ENCODE measurements at regions not wholly inside any gene's neighbourhood (a gene's known extent, or its start where the extent isn't known, plus 50 kb on each side); places are given as distances from the start of the nearest gene placed in this dataset.
"Not testable (repeated sequence)": the region's sequence is repeated elsewhere in the genome, so short reads cannot be mapped to it uniquely, and the experiment has no call there.

DNA sequence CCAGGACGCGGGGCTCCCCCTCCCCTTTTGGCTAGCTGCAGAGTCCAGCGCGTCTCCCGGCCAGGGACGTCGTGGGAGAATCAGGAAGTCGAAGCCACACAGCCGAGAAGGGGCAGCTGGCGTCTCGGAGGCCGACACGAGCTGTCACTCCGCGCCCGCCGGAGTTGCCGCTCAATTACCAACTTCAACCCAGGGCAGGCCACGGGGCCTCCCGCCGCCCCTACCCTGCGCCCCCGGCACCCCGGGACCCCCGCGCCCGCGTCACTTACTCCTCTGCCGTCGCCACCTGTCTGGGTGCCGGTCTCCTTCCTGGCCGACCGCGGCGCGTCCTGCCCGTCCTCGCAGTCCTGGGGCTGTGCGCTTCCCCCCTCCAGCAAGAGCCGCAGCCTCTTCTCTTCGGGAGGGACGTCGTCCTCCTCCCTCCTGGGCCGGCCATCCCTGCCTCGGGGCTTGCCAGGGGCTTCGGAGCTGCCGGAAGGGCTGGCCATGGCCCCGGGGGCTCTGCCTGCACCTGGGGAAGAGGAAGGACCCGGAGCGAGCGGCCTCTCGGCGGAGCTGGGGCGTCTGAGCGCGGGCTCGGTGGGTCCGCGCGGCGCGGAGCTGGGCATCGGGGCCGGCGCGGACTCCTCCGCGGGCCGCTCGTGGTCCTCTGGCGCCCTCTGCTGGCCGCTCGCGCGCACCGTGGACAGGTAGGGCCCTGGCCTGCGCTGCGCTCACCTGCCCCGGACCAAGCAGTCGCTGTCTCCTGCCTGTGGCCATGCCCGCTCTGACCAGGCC lies 65.6 kb upstream of the CLEC6A start:
- DNase-seq (ENCODE audit: low read depth in 2 of 2), result peak in 1 of 2 donors; percentile 29

DNA sequence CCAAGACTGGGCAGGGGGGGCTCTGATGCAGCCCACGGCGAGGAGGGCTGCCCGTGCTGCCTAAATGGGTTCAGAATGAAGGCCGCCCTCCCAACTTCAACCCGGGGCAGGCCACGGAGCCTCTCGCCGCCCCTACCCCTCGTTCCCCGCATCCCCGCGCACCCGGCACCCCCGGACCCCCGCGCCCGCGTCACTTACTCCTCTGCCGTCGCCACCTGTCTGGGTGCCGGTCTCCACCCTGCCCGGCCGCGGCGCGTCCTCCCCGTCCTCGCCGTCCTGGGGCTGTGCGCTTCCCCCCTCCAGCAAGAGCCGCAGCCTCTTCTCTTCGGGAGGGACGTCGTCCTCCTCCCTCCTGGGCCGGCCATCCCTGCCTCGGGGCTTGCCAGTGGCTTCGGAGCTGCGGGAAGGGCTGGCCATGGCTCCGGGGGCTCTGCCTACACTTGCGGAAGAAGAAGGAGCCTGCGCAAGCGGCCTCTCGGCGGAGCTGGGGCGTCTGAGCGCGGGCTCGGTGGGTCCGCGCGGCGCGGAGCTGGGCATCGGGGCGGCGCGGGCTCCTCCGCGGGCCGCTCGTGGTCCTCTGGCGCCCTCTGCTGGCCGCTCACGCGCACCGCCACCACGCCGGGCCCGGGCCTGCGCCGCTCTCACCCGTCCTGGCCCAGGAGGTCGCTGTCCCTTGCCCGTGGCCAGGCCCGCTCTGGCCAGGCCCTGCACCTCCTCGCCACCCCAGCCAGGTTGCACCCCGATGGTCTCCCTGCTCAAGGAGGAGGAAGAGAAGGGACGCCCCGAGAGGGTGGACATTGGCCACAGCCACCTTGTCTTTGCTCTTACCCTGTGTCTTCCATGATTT lies 59.3 kb upstream of the CLEC6A start:
- DNase-seq (ENCODE audit: low read depth in 2 of 2), result peak; percentile 16 to 37

DNA sequence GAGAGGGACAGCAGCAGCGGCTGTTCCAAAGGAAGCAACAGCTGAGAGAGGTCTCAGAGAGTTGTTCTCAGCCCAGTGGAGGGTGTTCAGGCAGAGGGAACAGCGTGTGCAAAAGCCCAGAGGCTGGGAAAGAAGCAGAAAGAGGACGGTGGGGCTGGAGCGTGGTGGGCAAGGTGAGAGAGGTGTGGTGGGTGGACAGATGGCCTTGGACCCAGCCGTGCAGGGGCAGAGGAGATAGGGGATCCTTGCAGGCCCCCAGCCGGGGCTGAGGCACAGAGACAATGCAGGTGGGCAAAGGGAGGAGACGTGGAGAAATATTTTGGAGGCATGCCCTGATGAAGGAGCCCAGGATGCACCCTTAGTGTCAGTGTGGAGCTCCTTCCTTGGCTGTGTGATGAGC lies 58.4 kb upstream of the CLEC6A start:
- not testable (repeated sequence) for DNase-seq (ENCODE audit: low read depth in 2 of 2)

- not testable (repeated sequence) for DNase-seq (ENCODE audit: low read depth in 2 of 2)
Measured at GRCh38 chr12:8399496-8400034, 56.2 kb upstream of the CLEC6A start.

- DNase-seq (ENCODE audit: low read depth in 2 of 2), result not testable (repeated sequence)
Measured at GRCh38 chr12:8403834-8404233, 51.9 kb upstream of the CLEC6A start.

- DNase-seq (ENCODE audit: low read depth in 2 of 2), result not testable (repeated sequence)
Measured at GRCh38 chr12:8404341-8404740, 51.4 kb upstream of the CLEC6A start.

Data from activated CD8-positive, alpha-beta memory T cell treated with anti-CD3 and anti-CD28 coated beads for 4 hours (primary cell).